Endothelial cell of umbilical vein (primary cell): ENCODE measurements at regions not wholly inside any gene's neighbourhood (a gene's known extent, or its start where the extent isn't known, plus 50 kb on each side); places are given as distances from the start of the nearest gene placed in this dataset.

Source experiments
- BruUV-seq: library from RNA; stranded (reverse); fragments of 400-500 nt; replicated peaks from 2 replicates; lab custom pipeline; 2021; lab: Mats Ljungman, UMichigan
- CTCF ChIA-PET: fragments of 300-600, 350-600 bp; sonication (Branson Sonifier 250); formaldehyde crosslinking; loops from one replicate; lab custom pipeline; 2021; ENCODE audit warnings: antibody characterized with exemption, inconsistent platforms; lab: Charles Lee
- POLR2A ChIA-PET: fragments of 300-600, 350-600 bp; sonication (Branson Sonifier 250); formaldehyde crosslinking; loops from one replicate; lab custom pipeline; 2021; ENCODE audit warnings: antibody characterized with exemption, inconsistent platforms; lab: Charles Lee
- DNase-seq: peaks from one replicate; pipeline ENCODE4 v3.0.0-alpha.2; 2011; ENCODE audit warnings: low read depth, low spot score
- FAIRE-seq: peaks from 2 replicates; lab custom pipeline; 2011; peaks lifted over from hg19 to GRCh38; lab: Jason Lieb, UNC
- H2AFZ ChIP-seq: 2 replicates; pipeline ENCODE4 v1.6.0; 2012; ENCODE audit warnings: low read depth, low read length, control low read depth, inconsistent platforms
- H3K27ac ChIP-seq: 2 replicates; pipeline ENCODE4 v1.5.1; 2011; ENCODE audit warnings: low read depth, mild to moderate bottlenecking, control low read depth, low read length, moderate library complexity; ENCODE audit not compliant: insufficient read depth
- H3K27me3 ChIP-seq, 2 experiments: 2 replicates each; pipeline versions ENCODE4 v1.6.0 to v1.6.1; 2011; ENCODE audit warnings: low read length in 2 of 2, mixed read lengths in 1 of 2; ENCODE audit not compliant: control insufficient read depth in 2 of 2, insufficient read depth in 2 of 2
- H3K36me3 ChIP-seq, 2 experiments: 2 replicates in 1 of 2; 3 replicates in 1 of 2; pipeline ENCODE4 v1.5.1; 2011; ENCODE audit warnings: low read length in 2 of 2, mild to moderate bottlenecking in 1 of 2, moderate library complexity in 1 of 2; ENCODE audit not compliant: control insufficient read depth in 2 of 2, insufficient read depth in 2 of 2; ENCODE audit errors: extremely low read depth in 1 of 2
- H3K4me1 ChIP-seq: 3 replicates; pipeline ENCODE4 v1.5.1; 2011; ENCODE audit warnings: mild to moderate bottlenecking, low read length; ENCODE audit not compliant: control insufficient read depth, insufficient read depth; ENCODE audit errors: extremely low read depth
- H3K4me2 ChIP-seq: 2 replicates; pipeline ENCODE4 v1.6.1; 2011; ENCODE audit warnings: low read length, control low read depth, mixed read lengths; ENCODE audit not compliant: insufficient read depth
- H3K4me3 ChIP-seq, 3 experiments: fragments of 200-600 bp in 1 of 3; sonication (generic), shearing (Covaris generic) in 1 of 3; replicated peaks in 1 of 3; 2 replicates each; pipeline ENCODE4 v1.5.1; 2011 to 2016; ENCODE audit warnings: control low read depth in 3 of 3, low read length in 3 of 3, mild to moderate bottlenecking in 2 of 3, inconsistent platforms in 1 of 3, low read depth in 1 of 3, moderate library complexity in 1 of 3; ENCODE audit not compliant: insufficient read depth in 1 of 3
- H3K79me2 ChIP-seq: 2 replicates; pipeline ENCODE4 v1.6.0; 2012; ENCODE audit warnings: low read length, inconsistent platforms; ENCODE audit not compliant: control insufficient read depth, insufficient read depth
- H3K9ac ChIP-seq: replicated peaks from 2 replicates; pipeline ENCODE3; 2011; ENCODE audit warnings: low read length, control low read depth; ENCODE audit not compliant: insufficient read depth; ENCODE audit errors: extremely low read depth
- H3K9me1 ChIP-seq: replicated peaks from 3 replicates; pipeline ENCODE4 v1.6.0; 2011; ENCODE audit warnings: mild to moderate bottlenecking, low read length; ENCODE audit not compliant: control insufficient read depth, insufficient read depth; ENCODE audit errors: extremely low read depth
- H3K9me3 ChIP-seq: replicated peaks from 2 replicates; pipeline ENCODE4 v1.5.1; 2012; ENCODE audit warnings: low read length, inconsistent platforms; ENCODE audit not compliant: control insufficient read depth, insufficient read depth
- H4K20me1 ChIP-seq: replicated peaks from 2 replicates; pipeline ENCODE3; 2011; ENCODE audit warnings: mild to moderate bottlenecking, low read length; ENCODE audit not compliant: control insufficient read depth, insufficient read depth; ENCODE audit errors: extremely low read depth
- EZH2 ChIP-seq: IDR thresholded peaks from 2 replicates; pipeline ENCODE4 v1.6.1; 2012; ENCODE audit warnings: borderline replicate concordance, low read depth, mild to moderate bottlenecking, moderate library complexity, low read length, inconsistent platforms; ENCODE audit not compliant: severe bottlenecking
- FOS ChIP-seq: IDR thresholded peaks from 2 replicates; pipeline ENCODE4 v1.6.1; 2011; ENCODE audit warnings: mild to moderate bottlenecking, low read length, moderate library complexity, borderline replicate concordance; ENCODE audit not compliant: insufficient read depth
- GATA2 ChIP-seq: IDR thresholded peaks from 2 replicates; pipeline ENCODE4 v1.7.0; 2011; ENCODE audit warnings: low read depth, mild to moderate bottlenecking, moderate library complexity, mixed read lengths, low read length; ENCODE audit not compliant: insufficient read length, insufficient read depth
- JUN ChIP-seq: IDR thresholded peaks from 2 replicates; pipeline ENCODE4 v1.6.1; 2011; ENCODE audit warnings: borderline replicate concordance, low read depth; ENCODE audit not compliant: insufficient read length, insufficient read depth
- MYC ChIP-seq: IDR thresholded peaks from one replicate; pipeline ENCODE4 v1.6.1; 2011; ENCODE audit warnings: mild to moderate bottlenecking, low read depth, low read length
- dilution Hi-C: fragments of 300-500 bp; cut with MboI; formaldehyde crosslinking; loops from one replicate; pipeline ENCODE4 v1.15.0; 2019; ENCODE audit warnings: low sequenced_read_pairs; ENCODE audit not compliant: extremely low pct_ligation_motif_present
- intact Hi-C: fragments of 100-400 bp; cut with micrococcal nuclease; formaldehyde crosslinking; loops from one replicate; pipeline ENCODE4 v1.10.0; 2022
- TF ChIP-seq, protein P1 (sequence below): IDR thresholded peaks from 2 replicates; pipeline ENCODE4 v1.6.1; 2011; ENCODE audit not compliant: insufficient read depth, insufficient read length
- TF ChIP-seq, protein P2 (sequence below), 2 donors: IDR thresholded peaks; 1 replicate in 1 of 2; 2 replicates in 1 of 2; pipeline ENCODE4 v1.5.1; 2011; ENCODE audit warnings: low read length in 2 of 2, mild to moderate bottlenecking in 2 of 2, moderate library complexity in 2 of 2, control low read depth in 1 of 2, inconsistent platforms in 1 of 2, low read depth in 1 of 2; ENCODE audit not compliant: insufficient read depth in 1 of 2; ENCODE audit errors: extremely low read depth in 1 of 2

DNA sequence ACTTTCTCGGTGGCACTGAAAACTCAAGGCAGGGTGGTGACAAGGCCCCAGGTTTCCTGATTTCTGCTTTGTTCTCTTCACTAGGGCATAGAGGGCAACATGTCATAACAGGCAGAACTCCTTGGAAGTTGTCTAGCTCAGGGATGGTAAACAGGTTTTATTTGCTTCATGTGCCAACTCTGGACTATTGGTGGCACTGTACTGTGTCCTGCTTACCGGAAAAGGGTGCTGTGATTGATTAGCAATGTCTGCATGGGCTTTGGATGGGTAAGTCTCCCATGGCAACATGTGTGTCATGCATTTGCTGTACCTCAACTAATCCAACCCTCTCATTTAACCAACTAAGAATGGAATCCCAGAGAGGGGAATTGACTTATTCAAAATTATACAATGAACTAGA, 70.7 kb upstream of the USP24 start:
- dilution Hi-C loops (no loop called here), intact Hi-C loops (loop anchor here (1.0 to 10.0 kb wide), 3 partner anchors 52 to 1536 kb away; no protein-coding TSS in a partner anchor)
- no peaks in the 10 kb centered on the region for H3K79me2 ChIP-seq
- H3K27ac ChIP-seq = no peak overlapping the region
- POLR2A ChIA-PET = no interaction called here
- CTCF ChIA-PET = interaction anchor here (0.9 to 8.4 kb wide), 9 partner anchors 25 to 1424 kb away, joined by 3 to 192 read pairs (median 6); partner anchors contain the start of gene PLPP3
- TF ChIP-seq FOS (no peak), GATA2 (no peak), JUN (no peak), MYC (no peak), EZH2 (no peak)
- TF ChIP-seq, protein P1, sequence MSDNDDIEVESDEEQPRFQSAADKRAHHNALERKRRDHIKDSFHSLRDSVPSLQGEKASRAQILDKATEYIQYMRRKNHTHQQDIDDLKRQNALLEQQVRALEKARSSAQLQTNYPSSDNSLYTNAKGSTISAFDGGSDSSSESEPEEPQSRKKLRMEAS = no peak
- TF ChIP-seq, protein P2, sequence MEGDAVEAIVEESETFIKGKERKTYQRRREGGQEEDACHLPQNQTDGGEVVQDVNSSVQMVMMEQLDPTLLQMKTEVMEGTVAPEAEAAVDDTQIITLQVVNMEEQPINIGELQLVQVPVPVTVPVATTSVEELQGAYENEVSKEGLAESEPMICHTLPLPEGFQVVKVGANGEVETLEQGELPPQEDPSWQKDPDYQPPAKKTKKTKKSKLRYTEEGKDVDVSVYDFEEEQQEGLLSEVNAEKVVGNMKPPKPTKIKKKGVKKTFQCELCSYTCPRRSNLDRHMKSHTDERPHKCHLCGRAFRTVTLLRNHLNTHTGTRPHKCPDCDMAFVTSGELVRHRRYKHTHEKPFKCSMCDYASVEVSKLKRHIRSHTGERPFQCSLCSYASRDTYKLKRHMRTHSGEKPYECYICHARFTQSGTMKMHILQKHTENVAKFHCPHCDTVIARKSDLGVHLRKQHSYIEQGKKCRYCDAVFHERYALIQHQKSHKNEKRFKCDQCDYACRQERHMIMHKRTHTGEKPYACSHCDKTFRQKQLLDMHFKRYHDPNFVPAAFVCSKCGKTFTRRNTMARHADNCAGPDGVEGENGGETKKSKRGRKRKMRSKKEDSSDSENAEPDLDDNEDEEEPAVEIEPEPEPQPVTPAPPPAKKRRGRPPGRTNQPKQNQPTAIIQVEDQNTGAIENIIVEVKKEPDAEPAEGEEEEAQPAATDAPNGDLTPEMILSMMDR (IDR thresholded peaks at IDR 0.05; ENCODE audit: extremely low read depth in 1 of 2, insufficient read depth in 1 of 2, low read depth in 1 of 2, low read length in 2 of 2) = no peak
- H3K27me3 ChIP-seq = no peaks in the 10 kb centered on the region
- H3K4me3 ChIP-seq = no peak overlapping the region
- no peaks in the 10 kb centered on the region for H4K20me1 ChIP-seq
- no peak overlapping the region for H2AFZ ChIP-seq
- no peak overlapping the region for H3K4me2 ChIP-seq
- H3K4me1 ChIP-seq = peaks cover 12% of the 10 kb centered on the region
- no peak overlapping the region for H3K9ac ChIP-seq
- no peaks in the 10 kb centered on the region for H3K9me1 ChIP-seq
- no peaks in the 10 kb centered on the region for H3K9me3 ChIP-seq
- no peaks in the 10 kb centered on the region for H3K36me3 ChIP-seq
- DNase-seq (peak; percentile 27), FAIRE-seq (peak; percentile 71)
- BruUV-seq = no TSS peak
